ENCODE measurements at regions not wholly inside any gene's neighbourhood (a gene's known extent, or its start where the extent isn't known, plus 50 kb on each side); places are given as distances from the start of the nearest gene placed in this dataset.

DNA sequence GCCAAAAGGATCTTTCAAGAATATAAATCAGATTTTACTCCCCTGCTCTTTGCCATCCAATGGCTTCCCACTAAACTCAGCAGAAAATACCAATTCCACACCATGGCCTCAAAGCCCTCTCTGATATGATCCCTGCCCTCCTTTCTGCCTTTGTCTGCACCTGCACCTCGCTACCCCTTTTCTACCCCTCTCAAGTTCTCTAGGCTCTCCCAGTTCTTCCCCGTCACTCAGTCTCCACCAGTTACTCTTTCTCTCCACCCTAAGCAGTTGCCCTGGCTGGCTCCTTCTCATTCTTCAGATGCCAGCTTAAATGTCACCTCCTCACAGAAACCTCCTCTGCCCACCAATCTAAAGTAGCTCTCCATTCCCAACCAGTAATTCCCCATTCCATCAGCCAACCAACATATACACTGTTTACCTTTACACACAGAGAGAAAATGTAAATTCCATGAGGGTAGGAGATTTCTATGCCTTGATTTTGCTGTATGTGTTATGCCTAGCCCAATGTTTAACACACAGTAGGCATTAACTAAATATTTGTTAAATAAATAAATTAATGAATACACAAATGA lies 93.6 kb upstream of the LPP start:
- no peak for DNase-seq (ENCODE audit: low read depth in 2 of 2)

- peak; percentile 36 to 61 for DNase-seq (ENCODE audit: low read depth in 2 of 2)
These were observed 93.0 kb upstream of the LPP start for GRCh38 chr3:188060840-188061544.

GRCh38 chr3:188062216-188062615 lies 91.7 kb upstream of the LPP start:
- DNase-seq (ENCODE audit: low read depth in 2 of 2), result no peak

DNA sequence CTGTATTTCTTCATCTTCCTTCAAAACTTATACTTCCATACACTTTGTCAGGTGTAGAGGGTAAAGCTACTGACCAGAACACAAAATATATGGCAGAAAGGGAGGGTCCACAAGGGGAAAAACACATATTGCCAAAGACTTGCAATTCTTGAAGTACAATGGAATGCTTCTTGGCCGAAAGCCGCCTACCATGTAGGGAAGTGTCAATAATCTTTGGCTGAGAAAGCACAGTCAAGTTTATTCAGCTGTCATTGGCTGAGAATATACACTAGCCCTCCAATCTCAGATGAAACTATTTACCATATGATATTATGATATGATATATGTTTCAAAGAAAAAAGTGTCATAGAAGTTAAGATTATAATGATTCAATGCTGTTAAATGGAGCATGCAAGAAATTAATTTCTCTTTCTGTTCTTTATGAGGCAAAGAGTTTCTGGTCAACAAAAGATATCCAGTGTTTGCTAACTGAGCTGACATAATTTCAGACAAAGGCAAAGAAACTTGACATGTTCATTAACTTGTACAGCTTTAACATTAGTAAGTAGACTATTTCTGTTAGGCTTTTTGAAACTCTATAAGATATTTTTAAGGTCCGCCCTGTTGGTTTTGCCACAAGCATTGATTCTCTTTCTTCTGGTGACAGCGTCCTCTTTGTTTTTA lies 89.0 kb upstream of the LPP start:
- no peak for DNase-seq (ENCODE audit: low read depth in 2 of 2)

GRCh38 chr3:188066141-188066540 lies 87.8 kb upstream of the LPP start:
- no peak for DNase-seq (ENCODE audit: low read depth in 2 of 2)

DNA sequence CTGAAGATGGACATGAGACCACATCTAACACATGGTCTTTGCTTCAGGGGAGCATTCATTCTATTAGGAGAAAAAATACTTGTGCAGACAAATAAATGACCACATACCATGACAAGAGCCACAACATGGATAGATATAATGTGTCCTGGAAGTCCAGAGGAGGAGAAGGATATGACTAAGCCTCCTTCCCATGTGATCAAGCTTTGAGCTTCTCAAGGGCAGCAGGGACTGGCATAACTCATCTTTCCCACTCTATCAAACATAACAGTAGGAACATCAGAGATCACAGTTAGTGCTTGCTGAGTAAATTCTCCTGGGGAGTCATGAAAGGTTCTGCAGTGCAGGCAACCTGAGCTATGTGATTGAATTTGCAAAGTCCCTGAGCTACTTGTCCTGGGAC lies 86.0 kb upstream of the LPP start:
- no peak for DNase-seq (ENCODE audit: low read depth in 2 of 2)

DNA sequence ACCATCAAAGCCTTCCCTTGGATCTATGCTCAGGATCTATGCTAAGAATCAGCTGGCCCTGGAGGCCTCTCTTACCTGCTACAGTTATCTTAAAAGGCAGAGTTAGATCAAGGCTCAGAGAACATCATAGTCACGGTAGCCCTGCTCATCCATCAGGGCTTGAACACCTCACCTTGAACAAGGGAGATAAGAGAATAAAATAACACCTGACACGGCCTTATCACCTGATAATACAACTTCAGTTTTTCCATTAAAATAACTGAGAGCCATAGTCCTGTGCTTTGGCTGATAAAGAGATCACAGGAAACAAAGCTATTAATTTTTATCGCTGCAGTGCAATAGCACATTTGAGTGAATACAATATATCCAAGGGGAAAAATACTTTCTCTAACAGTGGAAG lies 85.6 kb upstream of the LPP start:
- no peak for DNase-seq (ENCODE audit: low read depth in 2 of 2)

GRCh38 chr3:188071636-188072035 lies 82.3 kb upstream of the LPP start:
- DNase-seq (ENCODE audit: low read depth in 2 of 2), result no peak

GRCh38 chr3:188076176-188076575 lies 77.8 kb upstream of the LPP start:
- no peak for DNase-seq (ENCODE audit: low read depth in 2 of 2)

DNA sequence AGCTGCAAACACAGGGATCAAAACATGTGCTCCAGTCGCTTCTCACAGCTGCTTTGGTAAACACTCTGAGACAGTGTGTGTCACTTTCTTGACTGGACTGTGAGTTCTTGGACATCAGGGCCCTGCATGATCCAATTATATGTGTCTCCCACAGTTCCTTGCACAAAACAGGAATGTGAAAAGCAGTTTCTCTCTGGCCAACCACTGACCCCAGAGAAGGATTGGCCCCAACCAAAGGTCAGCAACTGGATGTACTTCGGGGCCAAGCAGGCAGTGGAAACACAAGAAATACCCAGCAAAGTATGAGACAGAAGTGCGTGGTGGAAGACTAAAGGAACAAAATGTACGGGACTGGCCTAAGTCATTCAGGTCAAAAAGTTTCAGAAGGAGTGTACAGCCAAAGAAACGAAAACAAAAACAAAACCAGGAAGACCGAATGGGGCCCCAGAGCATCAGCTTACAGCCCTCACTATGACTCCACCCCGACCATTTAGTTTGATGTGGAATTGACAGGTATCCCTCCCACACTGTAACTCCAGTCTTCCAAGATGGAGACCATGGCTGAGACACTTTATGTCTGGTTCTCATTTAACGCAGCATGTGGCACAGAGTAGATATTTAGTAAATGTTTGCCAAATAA lies 76.7 kb upstream of the LPP start:
- DNase-seq (ENCODE audit: low read depth in 2 of 2), result no peak

GRCh38 chr3:188080091-188080490 lies 73.9 kb upstream of the LPP start:
- no peak for DNase-seq (ENCODE audit: low read depth in 2 of 2)

GRCh38 chr3:188082031-188082430 lies 71.9 kb upstream of the LPP start:
- DNase-seq (ENCODE audit: low read depth in 2 of 2), result no peak

DNA sequence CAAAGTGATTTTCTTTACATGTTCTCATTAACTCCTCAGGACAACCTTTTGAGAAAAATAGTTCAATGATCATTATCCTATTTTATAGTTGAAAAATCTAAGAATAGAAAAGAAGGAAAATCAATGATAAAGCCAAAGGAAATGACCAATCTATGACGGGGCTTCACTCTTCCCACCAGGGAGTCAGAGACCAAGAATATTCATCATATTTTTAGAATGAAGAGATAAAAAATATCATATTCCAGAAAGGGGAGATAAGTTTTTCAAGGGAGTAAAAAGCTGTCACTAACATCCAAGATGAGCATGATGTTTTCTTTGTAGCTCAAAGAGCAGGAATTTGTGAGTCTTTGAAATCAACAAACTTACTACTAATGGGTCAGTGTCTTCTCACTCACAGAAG lies 71.5 kb upstream of the LPP start:
- DNase-seq (ENCODE audit: low read depth in 2 of 2), result no peak

DNA sequence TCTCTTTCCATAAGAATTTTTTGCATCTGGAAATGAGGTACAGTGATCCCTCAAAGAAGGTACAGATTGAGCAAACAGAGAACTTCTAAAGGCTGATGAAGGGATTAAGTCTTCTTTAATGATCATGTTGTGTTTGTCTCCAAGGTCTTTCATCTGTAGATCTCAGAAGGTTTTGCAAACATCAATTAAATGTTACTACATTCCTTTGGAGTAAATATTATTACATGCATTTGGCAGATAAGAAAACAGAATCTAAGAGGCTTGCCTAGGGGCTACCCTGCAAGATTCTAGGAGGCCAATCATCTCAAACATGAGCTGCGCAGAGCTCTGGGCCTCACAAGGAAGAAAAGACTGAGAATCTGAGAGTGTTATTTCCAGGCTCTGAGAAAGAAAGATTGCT lies 70.9 kb upstream of the LPP start:
- DNase-seq (ENCODE audit: low read depth in 2 of 2), result no peak

DNA sequence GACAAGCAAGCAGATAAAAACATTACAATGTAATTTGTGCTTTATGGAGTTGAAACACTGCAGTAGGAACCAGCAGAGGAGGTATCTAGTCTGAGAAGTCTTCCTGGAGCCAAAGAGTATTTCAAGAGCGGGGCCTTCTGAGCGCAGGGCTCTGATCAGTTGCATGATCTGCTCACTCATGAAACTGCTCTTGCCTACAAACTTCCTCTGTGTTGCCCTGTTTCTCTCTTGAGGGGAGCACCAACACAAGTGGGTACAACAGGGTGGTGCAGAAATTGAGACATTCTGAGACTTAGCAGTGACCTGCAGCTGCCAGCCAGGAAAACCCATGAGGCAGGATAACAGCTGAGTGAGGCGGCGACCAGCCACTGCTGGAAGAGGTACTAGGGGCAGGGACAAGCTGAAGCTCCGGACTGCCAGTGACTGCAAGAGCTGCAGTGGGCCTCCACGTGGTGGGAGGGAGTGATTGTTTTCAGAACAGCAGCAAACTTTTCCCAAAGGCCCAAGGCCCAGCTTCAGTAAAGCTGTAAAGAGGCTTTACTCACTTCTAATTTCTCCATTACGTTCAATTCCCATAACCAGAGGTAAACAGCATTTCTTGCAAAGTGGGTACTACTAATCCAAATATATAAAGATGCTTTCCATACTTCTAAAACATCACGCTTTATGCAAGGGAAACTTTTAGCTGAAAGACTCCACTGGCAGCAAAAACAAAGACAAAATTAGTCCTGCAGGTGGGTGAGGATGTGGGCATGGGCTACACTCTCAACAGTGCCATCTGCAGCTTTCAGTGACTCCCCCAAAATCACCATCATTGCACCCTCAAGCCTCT lies 69.0 kb upstream of the LPP start:
- no peak for DNase-seq (ENCODE audit: low read depth in 2 of 2)

- DNase-seq (ENCODE audit: low read depth in 2 of 2), result no peak
These were observed 68.1 kb upstream of the LPP start for GRCh38 chr3:188085584-188086560.

DNA sequence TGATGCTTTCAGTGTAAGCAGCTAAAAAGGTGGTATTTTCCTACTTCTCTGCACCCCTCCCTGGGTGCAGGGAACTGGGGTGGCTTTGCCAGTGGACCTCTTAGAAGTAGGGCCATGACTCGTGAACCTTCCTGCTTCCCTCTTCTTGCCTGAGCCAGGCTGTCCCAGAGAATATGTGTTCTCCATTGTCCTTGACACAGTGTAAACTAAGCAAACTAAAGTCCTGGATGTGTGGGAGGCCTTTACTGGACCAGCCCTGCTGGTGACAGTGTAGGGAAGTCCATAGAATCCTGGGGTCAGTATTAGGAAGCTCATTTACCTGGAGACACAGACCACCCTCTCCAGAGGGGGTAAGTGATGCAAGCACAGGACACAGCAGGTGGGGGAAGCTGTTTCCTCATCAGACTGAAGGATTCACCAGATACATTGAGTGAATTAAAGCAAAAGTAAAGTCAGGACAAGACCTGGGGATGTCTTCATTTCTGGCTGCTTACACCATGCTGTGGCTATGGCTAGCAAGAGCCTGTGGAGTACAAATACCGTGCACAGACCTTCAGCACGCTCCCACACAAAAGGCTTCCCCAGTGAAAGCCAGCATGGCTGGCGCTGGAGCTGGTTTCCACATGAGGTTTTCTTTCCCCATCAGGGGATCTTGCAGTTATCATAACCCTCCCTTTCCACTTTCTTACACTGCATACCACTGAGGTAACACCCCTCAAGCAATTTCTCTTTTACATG lies 64.8 kb upstream of the LPP start:
- no peak for DNase-seq (ENCODE audit: low read depth in 2 of 2)

DNA sequence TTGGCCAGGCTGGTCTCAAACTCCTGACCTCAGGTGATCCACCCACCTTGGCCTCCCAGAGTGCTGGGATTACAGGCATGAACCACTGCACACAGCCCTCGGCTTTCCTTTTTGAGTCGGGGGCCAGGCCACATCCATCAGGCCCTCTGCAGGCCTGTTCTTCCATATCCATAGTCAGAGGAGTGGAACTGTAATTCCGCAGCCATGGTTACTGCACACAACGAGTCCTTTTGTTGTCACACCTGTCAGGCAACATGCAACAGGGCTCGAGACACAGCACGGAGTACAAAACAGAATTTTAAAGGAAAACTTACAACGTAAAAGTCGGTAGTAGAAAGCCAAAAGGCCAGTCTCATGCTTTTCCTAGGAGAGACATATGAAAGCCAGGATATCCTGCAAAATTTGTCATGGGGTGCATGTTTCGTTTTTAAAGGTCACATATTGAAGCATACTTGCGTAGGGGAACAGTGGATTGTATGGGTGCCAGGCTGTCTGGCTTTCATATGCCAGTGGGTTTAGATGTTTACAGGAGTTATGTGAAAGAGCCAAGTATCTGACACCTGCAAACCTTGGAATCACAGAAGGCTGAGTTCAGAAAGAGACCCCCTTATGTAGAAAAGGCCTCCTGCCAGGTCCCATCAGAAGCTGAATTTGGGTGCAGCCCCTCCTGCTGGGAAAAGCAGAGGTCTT lies 63.2 kb upstream of the LPP start:
- DNase-seq (ENCODE audit: low read depth in 2 of 2), result no peak

DNA sequence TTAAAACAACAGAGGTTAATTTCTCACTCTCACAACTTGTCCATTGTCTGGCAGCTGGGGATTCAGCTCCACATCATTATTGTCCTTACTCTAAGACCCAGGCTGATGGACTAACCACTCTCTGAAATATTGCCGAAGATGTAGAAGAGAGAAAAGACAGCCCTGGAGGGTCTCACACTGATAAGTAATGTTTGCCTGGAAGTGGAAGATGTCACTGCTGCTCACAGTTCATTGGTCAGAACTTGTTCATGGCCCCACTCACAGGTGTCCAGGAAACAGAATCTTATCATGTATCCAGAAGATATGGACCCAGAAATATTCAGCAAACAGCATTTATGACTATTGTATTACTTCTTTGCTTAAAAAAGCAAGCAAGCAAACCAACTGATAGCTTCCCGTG lies 62.2 kb upstream of the LPP start:
- DNase-seq (ENCODE audit: low read depth in 2 of 2), result no peak

GRCh38 chr3:188092648-188093047 lies 61.3 kb upstream of the LPP start:
- peak; percentile 57 to 60 for DNase-seq (ENCODE audit: low read depth in 2 of 2)
